UCSD-AML1 (cell line): ENCODE measurements at regions not wholly inside any gene's neighbourhood (a gene's known extent, or its start where the extent isn't known, plus 50 kb on each side); places are given as distances from the start of the nearest gene placed in this dataset.

Experiments
- DNase-seq: peaks from one replicate; lab custom pipeline; 2025; ENCODE audit not compliant: unreplicated experiment; lab: John Stamatoyannopoulos, UW

GRCh38 chr2:237012004-237012403 is 73.7 kb upstream of the COPS8 start:
- DNase-seq, result no peak

DNA sequence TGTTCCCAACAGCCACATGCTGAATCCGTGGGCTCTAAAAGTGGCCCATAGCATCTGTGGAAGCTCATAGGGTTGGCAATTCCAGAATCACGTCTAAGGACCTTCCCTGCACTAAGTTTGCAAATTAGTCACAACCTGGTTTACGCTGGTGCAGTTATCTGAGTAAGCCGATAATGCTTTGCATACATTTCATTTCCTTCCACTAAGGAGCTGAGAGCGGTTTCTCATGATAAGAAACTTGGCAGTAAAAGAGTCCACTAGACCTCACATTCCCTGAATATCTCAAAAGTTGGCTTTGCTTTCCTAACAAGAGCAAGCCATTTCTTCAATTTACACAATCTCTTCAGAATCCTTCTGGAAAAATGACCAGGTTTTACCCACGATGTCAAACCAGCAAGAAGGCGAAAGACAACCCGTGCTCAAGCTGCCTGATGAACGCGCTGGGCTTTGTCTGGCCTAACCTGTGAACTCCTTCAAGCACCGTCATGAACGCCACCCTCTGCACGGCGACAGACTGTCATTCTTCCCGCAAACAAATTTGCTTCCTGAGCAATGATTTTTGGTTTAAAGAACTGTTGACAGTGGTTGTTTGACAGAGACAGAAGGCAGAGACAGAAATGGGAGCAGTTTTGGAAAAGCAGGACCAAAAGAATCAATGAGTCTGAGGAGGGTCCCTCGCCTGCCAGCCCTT is 73.0 kb upstream of the COPS8 start:
- no peak for DNase-seq

DNA sequence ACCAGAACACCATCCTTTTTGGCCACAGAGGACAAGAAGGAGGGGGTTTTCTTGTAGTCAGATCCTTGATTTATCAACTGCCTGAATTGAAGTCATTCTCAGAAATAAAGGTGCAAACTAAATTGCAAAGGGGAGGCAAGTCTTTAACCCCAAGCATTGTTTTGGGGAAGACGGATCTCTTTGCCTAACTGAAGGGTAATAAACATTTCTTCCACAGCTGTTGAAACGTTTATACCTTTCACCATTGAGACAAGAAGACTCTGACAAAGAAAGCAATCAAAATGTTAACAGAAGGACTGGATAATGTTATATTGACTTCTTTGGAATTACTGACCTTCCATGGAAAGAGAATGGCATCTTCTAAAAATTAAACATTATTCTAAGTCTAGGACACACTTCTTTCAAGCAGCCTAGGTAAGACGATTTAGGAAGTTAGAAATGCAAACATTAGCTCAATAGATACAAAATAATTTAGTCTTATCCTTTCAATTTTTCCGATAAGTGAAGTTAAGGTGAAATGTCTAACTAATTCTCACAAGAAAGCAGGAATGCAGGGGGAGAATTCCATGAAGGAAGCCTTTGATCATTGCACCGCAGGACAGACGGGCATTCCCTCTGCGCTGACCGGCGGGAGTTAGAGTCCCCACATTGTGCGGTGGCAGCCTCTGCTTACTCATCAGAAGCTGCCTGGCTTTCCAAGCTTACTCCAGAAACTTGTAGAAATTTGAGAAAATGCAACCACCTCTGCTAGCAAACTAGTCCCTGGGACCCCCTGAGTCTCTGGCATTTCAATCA is 69.4 kb upstream of the COPS8 start:
- no peak for DNase-seq

GRCh38 chr2:237020090-237020489 is 65.6 kb upstream of the COPS8 start:
- no peak for DNase-seq

- no peak for DNase-seq
These were observed 63.2 kb upstream of the COPS8 start for GRCh38 chr2:237022533-237022932.

- no peak for DNase-seq
These were observed 61.4 kb upstream of the COPS8 start for GRCh38 chr2:237024255-237024654.

DNA sequence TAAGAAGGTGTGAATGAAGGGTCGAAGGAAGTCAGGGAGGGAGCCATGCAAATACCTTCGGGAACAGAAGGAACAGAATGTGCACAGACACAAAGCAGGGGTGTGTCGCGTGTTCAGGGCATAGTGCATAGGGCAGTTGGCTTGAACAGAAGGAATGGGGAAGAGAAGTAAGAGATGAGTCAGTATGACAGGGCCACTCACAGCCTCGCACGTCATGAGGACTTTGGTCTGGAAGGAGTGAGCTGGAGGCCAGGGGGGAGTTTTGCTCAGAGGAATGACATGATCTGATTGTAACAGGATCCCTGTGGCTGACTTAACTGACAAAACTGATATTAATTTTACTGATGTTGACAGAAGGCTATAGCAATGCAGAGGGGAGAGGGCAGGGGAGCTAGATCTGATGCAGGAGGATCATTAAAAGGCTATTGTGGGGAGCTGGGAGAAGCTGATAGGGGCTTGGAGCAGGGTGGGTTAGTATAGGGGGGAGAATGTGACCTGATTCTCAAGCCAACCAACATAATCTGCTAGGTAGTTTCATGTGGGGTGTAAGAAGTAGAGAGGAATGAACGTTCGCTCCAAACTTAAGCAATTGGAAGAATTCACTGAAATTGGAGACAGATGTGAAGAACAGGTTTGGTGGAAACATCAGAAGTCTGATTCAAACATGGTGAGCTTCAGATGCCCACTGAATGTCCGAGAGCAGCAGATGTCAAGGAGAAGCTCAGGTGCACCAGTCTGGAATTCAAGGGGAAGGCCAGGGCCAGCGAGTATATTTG is 60.4 kb upstream of the COPS8 start:
- DNase-seq, result no peak

GRCh38 chr2:237026981-237027711 is 58.5 kb upstream of the COPS8 start:
- DNase-seq, result peak; percentile 67

GRCh38 chr2:237027712-237028029 is 58.0 kb upstream of the COPS8 start:
- no peak for DNase-seq

DNA sequence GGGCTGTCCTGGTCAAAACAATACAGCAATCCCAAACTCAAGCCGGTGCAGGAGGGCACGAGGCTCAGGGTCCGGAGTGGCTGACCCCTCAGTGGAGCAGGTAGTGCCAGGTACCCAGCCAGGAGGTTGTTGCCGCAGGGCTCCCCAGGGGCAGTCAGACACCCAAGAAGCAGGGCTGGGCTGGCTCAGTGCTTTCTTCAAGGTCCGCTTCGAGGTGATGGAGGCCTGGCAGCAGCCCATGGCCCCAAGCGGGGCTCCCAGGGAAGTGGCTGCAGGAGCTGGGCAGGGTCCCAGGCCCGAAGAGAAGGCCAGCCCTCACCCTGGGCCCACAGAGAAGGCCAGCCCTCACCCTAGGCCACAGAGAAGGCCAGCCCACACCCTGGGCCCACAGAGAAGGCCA is 55.3 kb upstream of the COPS8 start:
- DNase-seq, result no peak

GRCh38 chr2:237033536-237034060 is 52.1 kb upstream of the COPS8 start:
- DNase-seq, result no peak

- DNase-seq, result no peak
These were observed 49.8 kb upstream of the COPS8 start for GRCh38 chr2:237035781-237036475.
